Osteoblast (primary cell): ENCODE measurements at regions not wholly inside any gene's neighbourhood (a gene's known extent, or its start where the extent isn't known, plus 50 kb on each side); places are given as distances from the start of the nearest gene placed in this dataset.

Experiments used
- DNase-seq: peaks from one replicate; pipeline ENCODE4 v3.0.0; 2011; ENCODE audit warnings: low spot score, mixed read lengths; ENCODE audit not compliant: insufficient read length; ENCODE audit errors: missing footprints
- H2AFZ ChIP-seq: 2 replicates; pipeline ENCODE4 v1.6.0; 2011; ENCODE audit warnings: mild to moderate bottlenecking, low read length
- H3K27ac ChIP-seq: 2 replicates; pipeline ENCODE4 v1.5.1; 2011; ENCODE audit warnings: mild to moderate bottlenecking, low read depth, low read length, moderate library complexity
- H3K27me3 ChIP-seq: 2 replicates; pipeline ENCODE4 v1.6.0; 2012; ENCODE audit warnings: mild to moderate bottlenecking, control low read depth, inconsistent platforms, low read length, moderate library complexity; ENCODE audit not compliant: insufficient read depth
- H3K36me3 ChIP-seq: 2 replicates; pipeline ENCODE4 v1.5.1; 2011; ENCODE audit warnings: mild to moderate bottlenecking, low read length, control low read depth, moderate library complexity; ENCODE audit not compliant: insufficient read depth
- H3K4me1 ChIP-seq: 2 replicates; pipeline ENCODE4 v1.5.1; 2011; ENCODE audit warnings: mild to moderate bottlenecking, low read length, control low read depth, moderate library complexity; ENCODE audit not compliant: insufficient read depth
- H3K4me2 ChIP-seq: 2 replicates; pipeline ENCODE4 v1.6.0; 2011; ENCODE audit warnings: mild to moderate bottlenecking, low read length; ENCODE audit not compliant: insufficient read depth
- H3K4me3 ChIP-seq: fragments of 200-600 bp; sonication (generic); 3 replicates; pipeline ENCODE4 v1.5.1; 2012; ENCODE audit warnings: mild to moderate bottlenecking, low read length, inconsistent platforms; ENCODE audit not compliant: insufficient read depth
- H3K79me2 ChIP-seq: 2 replicates; pipeline ENCODE4 v1.6.0; 2012; ENCODE audit warnings: mild to moderate bottlenecking, low read length, control low read depth, inconsistent platforms; ENCODE audit not compliant: insufficient read depth
- H3K9me3 ChIP-seq: 2 replicates; pipeline ENCODE4 v1.5.1; 2011; ENCODE audit warnings: low read depth, low read length, control low read depth
- H4K20me1 ChIP-seq: 2 replicates; pipeline ENCODE4 v1.6.0; 2012; ENCODE audit warnings: mild to moderate bottlenecking, low read length, control low read depth; ENCODE audit not compliant: insufficient read depth
- CTCF ChIP-seq: IDR thresholded peaks from 2 replicates; pipeline ENCODE4 v1.5.1; 2011; ENCODE audit warnings: mild to moderate bottlenecking, low read depth, low read length, moderate library complexity; ENCODE audit errors: extremely low read depth

- H3K27me3 ChIP-seq, result no peaks in the 10 kb centered on the region
- TF ChIP-seq CTCF, result no peak
- H3K36me3 ChIP-seq, result no peaks in the 10 kb centered on the region
- no peaks in the 10 kb centered on the region for H3K79me2 ChIP-seq
- H3K4me1 ChIP-seq, result no peaks in the 10 kb centered on the region
- DNase-seq, result no peak
- no peak overlapping the region for H3K4me3 ChIP-seq
- no peak overlapping the region for H3K4me2 ChIP-seq
- H3K27ac ChIP-seq, result no peak overlapping the region
- H2AFZ ChIP-seq, result no peak overlapping the region
- no peaks in the 10 kb centered on the region for H4K20me1 ChIP-seq
- no peaks in the 10 kb centered on the region for H3K9me3 ChIP-seq
These were observed 306.0 kb upstream of the ADAMTS9 start for GRCh38 chr3:64993781-64994180.

DNA sequence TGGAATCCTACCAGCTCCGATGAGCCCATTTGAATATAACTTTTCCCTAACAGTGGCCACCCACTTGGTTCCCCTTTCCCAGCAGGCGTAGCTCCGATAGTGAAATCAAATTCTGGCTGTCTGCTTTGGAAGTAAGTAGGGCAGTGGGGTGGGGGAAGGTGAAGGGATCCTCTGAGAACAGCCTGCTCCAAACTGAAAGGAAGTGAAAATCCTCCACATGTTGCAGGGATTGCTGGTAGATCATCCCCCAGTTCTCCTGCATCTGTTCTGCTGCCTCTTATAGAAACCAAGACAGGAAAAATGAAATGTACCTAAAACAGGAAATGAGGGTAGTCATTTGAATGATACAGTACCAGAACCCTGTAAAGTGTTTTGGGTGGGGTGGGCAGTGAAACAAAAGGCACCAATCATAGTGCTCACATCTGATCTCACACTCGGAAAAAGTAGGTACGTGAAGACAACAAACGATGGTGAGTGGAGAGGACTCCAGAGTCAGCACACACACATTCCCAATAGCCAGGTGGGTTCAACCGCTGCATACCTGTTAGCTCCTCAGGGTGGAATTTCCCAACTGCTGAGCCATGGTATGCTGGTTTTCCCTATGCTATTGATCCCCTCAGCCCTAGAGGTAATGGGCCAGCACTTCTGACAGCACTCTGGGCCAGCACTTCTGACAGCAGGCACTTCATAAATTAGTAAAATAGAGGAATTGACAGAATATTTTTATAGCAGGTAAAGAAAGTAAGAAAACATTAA is 304.9 kb upstream of the ADAMTS9 start:
- Histone ChIP-seq H3K4me1 (no peaks in the 10 kb centered on the region), H4K20me1 (no peaks in the 10 kb centered on the region), H3K4me3 (no peak overlapping the region), H3K27ac (no peak overlapping the region), H3K4me2 (no peak overlapping the region), H3K27me3 (no peaks in the 10 kb centered on the region), H3K36me3 (no peaks in the 10 kb centered on the region), H3K79me2 (no peaks in the 10 kb centered on the region), H3K9me3 (no peaks in the 10 kb centered on the region), H2AFZ (no peak overlapping the region)
- DNase-seq, result no peak
- TF ChIP-seq CTCF, result no peak

DNA sequence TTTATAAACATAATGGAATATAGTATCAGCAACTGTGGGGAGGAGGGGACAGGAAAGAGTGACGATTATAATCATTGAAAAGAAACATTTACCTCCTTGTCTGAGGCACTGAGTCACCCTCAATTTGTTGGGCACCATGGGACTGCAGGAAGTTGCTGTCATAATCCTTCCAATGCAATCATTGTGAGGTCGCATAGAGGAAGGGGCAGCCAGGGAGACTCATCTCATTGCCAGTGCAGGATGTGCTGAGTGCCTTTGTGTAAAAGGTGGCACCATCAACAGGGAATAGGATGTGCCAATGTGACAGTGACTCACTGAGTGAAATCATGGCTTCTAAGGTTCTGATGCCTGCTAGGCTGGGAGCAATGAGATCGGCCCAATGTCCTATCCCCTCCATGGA is 300.4 kb upstream of the ADAMTS9 start:
- Histone ChIP-seq H3K4me2 (no peak overlapping the region), H3K4me3 (no peak overlapping the region), H2AFZ (no peak overlapping the region), H3K27ac (no peak overlapping the region), H3K36me3 (no peaks in the 10 kb centered on the region), H3K27me3 (no peaks in the 10 kb centered on the region), H3K79me2 (no peaks in the 10 kb centered on the region), H3K4me1 (no peaks in the 10 kb centered on the region), H4K20me1 (no peaks in the 10 kb centered on the region), H3K9me3 (peaks cover 2% of the 10 kb centered on the region)
- DNase-seq, result no peak
- no peak for TF ChIP-seq CTCF

- no peak overlapping the region for H2AFZ ChIP-seq
- TF ChIP-seq CTCF, result no peak
- DNase-seq, result no peak
These were observed 299.9 kb upstream of the ADAMTS9 start for GRCh38 chr3:64987726-64988125.

More at GRCh38 chr3:64987726-64988125, 299.9 kb upstream of the ADAMTS9 start:
- Histone ChIP-seq H3K4me1 (no peaks in the 10 kb centered on the region), H3K27me3 (no peaks in the 10 kb centered on the region), H3K4me2 (no peak overlapping the region), H3K9me3 (peaks cover 2% of the 10 kb centered on the region), H3K79me2 (no peaks in the 10 kb centered on the region), H3K27ac (no peak overlapping the region), H4K20me1 (no peaks in the 10 kb centered on the region), H3K4me3 (no peak overlapping the region), H3K36me3 (no peaks in the 10 kb centered on the region)
